ENCODE measurements at regions not wholly inside any gene's neighbourhood (a gene's known extent, or its start where the extent isn't known, plus 50 kb on each side); places are given as distances from the start of the nearest gene placed in this dataset.

DNA sequence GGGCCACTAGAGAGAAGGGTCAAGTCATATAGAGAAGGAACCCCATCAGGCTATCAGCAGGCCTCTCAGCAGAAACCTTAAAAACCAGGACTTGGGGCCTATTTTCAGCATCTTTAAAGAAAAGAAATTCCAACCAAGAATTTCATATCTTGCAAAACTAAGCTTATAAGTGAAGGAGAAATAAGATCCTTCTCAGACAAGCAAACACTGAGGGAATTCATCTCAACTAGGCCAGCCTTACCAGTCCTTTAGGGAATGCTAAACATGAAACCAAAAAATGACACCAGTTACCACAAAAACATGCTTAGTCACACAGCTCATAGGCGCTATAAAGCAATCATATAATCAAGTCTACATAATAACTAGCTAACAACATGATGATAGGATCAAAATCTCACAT lies 407.1 kb downstream of the LRRC70 start:
- peaks cover 26% of the 10 kb centered on the region for H3K9me3 ChIP-seq (ENCODE audit: insufficient read depth, low read depth, low read length)
- no peak overlapping the region for H3K9ac ChIP-seq (ENCODE audit: low read depth, low read length)
- no peaks in the 10 kb centered on the region for H3K4me1 ChIP-seq (ENCODE audit: insufficient read depth, low read length)
- WGBS: 100% methylated on average over 1 of the region's 1 CpG
- no peak overlapping the region for H3K27ac ChIP-seq (ENCODE audit: low read depth, low read length)
- H3K27me3 ChIP-seq (ENCODE audit: insufficient read depth, low read length): no peaks in the 10 kb centered on the region
- H3K36me3 ChIP-seq (ENCODE audit: insufficient read depth, low read length): no peaks in the 10 kb centered on the region
- no peak overlapping the region for H3K4me3 ChIP-seq (ENCODE audit: low read length)

- no peak overlapping the region for H3K4me3 ChIP-seq (ENCODE audit: low read length)
- no peak overlapping the region for H3K9ac ChIP-seq (ENCODE audit: low read depth, low read length)
- peaks cover 8% of the 10 kb centered on the region for H3K4me1 ChIP-seq (ENCODE audit: insufficient read depth, low read length)
- 51% methylated on average over 3 of the region's 3 CpGs for WGBS
- no peak overlapping the region for H3K27ac ChIP-seq (ENCODE audit: low read depth, low read length)
- H3K36me3 ChIP-seq (ENCODE audit: insufficient read depth, low read length): no peaks in the 10 kb centered on the region
- H3K9me3 ChIP-seq (ENCODE audit: insufficient read depth, low read depth, low read length): peaks cover 24% of the 10 kb centered on the region
- H3K27me3 ChIP-seq (ENCODE audit: insufficient read depth, low read length): no peaks in the 10 kb centered on the region
These were observed 403.7 kb downstream of the LRRC70 start for GRCh38 chr5:62982348-62982747.

GRCh38 chr5:62980884-62981283 lies 402.3 kb downstream of the LRRC70 start:
- no peak overlapping the region for H3K4me3 ChIP-seq (ENCODE audit: low read length)
- no peaks in the 10 kb centered on the region for H3K27me3 ChIP-seq (ENCODE audit: insufficient read depth, low read length)
- H3K9me3 ChIP-seq (ENCODE audit: insufficient read depth, low read depth, low read length): peaks cover 13% of the 10 kb centered on the region
- WGBS: 100% methylated on average over 1 of the region's 1 CpG
- H3K4me1 ChIP-seq (ENCODE audit: insufficient read depth, low read length): peaks cover 17% of the 10 kb centered on the region
- H3K27ac ChIP-seq (ENCODE audit: low read depth, low read length): no peak overlapping the region
- no peaks in the 10 kb centered on the region for H3K36me3 ChIP-seq (ENCODE audit: insufficient read depth, low read length)
- H3K9ac ChIP-seq (ENCODE audit: low read depth, low read length): no peak overlapping the region

GRCh38 chr5:62979472-62979871 lies 400.9 kb downstream of the LRRC70 start:
- Histone ChIP-seq H3K9me3 (ENCODE audit: insufficient read depth, low read depth, low read length) (peaks cover under 1% of the 10 kb centered on the region; the same call in 1 of the 2 replicates), H3K27ac (ENCODE audit: low read depth, low read length) (no peak overlapping the region), H3K4me1 (ENCODE audit: insufficient read depth, low read length) (peaks cover 17% of the 10 kb centered on the region), H3K9ac (ENCODE audit: low read depth, low read length) (no peak overlapping the region), H3K27me3 (ENCODE audit: insufficient read depth, low read length) (no peaks in the 10 kb centered on the region), H3K4me3 (ENCODE audit: low read length) (no peak overlapping the region), H3K36me3 (ENCODE audit: insufficient read depth, low read length) (no peaks in the 10 kb centered on the region)
- 97% methylated on average over 5 of the region's 5 CpGs for WGBS

GRCh38 chr5:62977661-62978060 lies 399.0 kb downstream of the LRRC70 start:
- Histone ChIP-seq H3K36me3 (ENCODE audit: insufficient read depth, low read length) (no peaks in the 10 kb centered on the region), H3K4me1 (ENCODE audit: insufficient read depth, low read length) (peaks cover 17% of the 10 kb centered on the region), H3K27ac (ENCODE audit: low read depth, low read length) (peak overlapping the region; percentile 70), H3K9me3 (ENCODE audit: insufficient read depth, low read depth, low read length) (no peaks in the 10 kb centered on the region), H3K27me3 (ENCODE audit: insufficient read depth, low read length) (no peaks in the 10 kb centered on the region), H3K9ac (ENCODE audit: low read depth, low read length) (no peak overlapping the region), H3K4me3 (ENCODE audit: low read length) (no peak overlapping the region)
- WGBS: 70% methylated on average over 4 of the region's 4 CpGs

GRCh38 chr5:62974623-62975022 lies 396.0 kb downstream of the LRRC70 start:
- no peak overlapping the region for H3K4me3 ChIP-seq (ENCODE audit: low read length)
- no peak overlapping the region for H3K9ac ChIP-seq (ENCODE audit: low read depth, low read length)
- H3K4me1 ChIP-seq (ENCODE audit: insufficient read depth, low read length): peaks cover 17% of the 10 kb centered on the region
- H3K27me3 ChIP-seq (ENCODE audit: insufficient read depth, low read length): no peaks in the 10 kb centered on the region
- no peak overlapping the region for H3K27ac ChIP-seq (ENCODE audit: low read depth, low read length)
- 61% methylated on average over 3 of the region's 3 CpGs for WGBS
- no peaks in the 10 kb centered on the region for H3K9me3 ChIP-seq (ENCODE audit: insufficient read depth, low read depth, low read length)
- no peaks in the 10 kb centered on the region for H3K36me3 ChIP-seq (ENCODE audit: insufficient read depth, low read length)

- no peak overlapping the region for H3K27ac ChIP-seq (ENCODE audit: low read depth, low read length)
- no peaks in the 10 kb centered on the region for H3K4me1 ChIP-seq (ENCODE audit: insufficient read depth, low read length)
- no peaks in the 10 kb centered on the region for H3K27me3 ChIP-seq (ENCODE audit: insufficient read depth, low read length)
- WGBS: 94% methylated on average over 10 of the region's 10 CpGs
- H3K4me3 ChIP-seq (ENCODE audit: low read length): no peak overlapping the region
- no peaks in the 10 kb centered on the region for H3K36me3 ChIP-seq (ENCODE audit: insufficient read depth, low read length)
- no peak overlapping the region for H3K9ac ChIP-seq (ENCODE audit: low read depth, low read length)
- peaks cover 19% of the 10 kb centered on the region for H3K9me3 ChIP-seq (ENCODE audit: insufficient read depth, low read depth, low read length)
These were observed 390.9 kb downstream of the LRRC70 start for GRCh38 chr5:62969409-62970120.

- Histone ChIP-seq H3K4me3 (ENCODE audit: low read length) (no peak overlapping the region), H3K27ac (ENCODE audit: low read depth, low read length) (no peak overlapping the region), H3K27me3 (ENCODE audit: insufficient read depth, low read length) (no peaks in the 10 kb centered on the region), H3K4me1 (ENCODE audit: insufficient read depth, low read length) (no peaks in the 10 kb centered on the region), H3K9me3 (ENCODE audit: insufficient read depth, low read depth, low read length) (peaks cover 32% of the 10 kb centered on the region), H3K9ac (ENCODE audit: low read depth, low read length) (no peak overlapping the region), H3K36me3 (ENCODE audit: insufficient read depth, low read length) (no peaks in the 10 kb centered on the region)
These were observed 385.8 kb downstream of the LRRC70 start for GRCh38 chr5:62964428-62964827.

- peaks cover 25% of the 10 kb centered on the region for H3K9me3 ChIP-seq (ENCODE audit: insufficient read depth, low read depth, low read length)
These were observed 382.2 kb downstream of the LRRC70 start for GRCh38 chr5:62960781-62961180.

GRCh38 chr5:62956597-62956996 lies 378.0 kb downstream of the LRRC70 start:
- Histone ChIP-seq H3K4me3 (ENCODE audit: low read length) (no peak overlapping the region), H3K36me3 (ENCODE audit: insufficient read depth, low read length) (no peaks in the 10 kb centered on the region), H3K9me3 (ENCODE audit: insufficient read depth, low read depth, low read length) (no peaks in the 10 kb centered on the region), H3K27ac (ENCODE audit: low read depth, low read length) (no peak overlapping the region), H3K27me3 (ENCODE audit: insufficient read depth, low read length) (no peaks in the 10 kb centered on the region), H3K4me1 (ENCODE audit: insufficient read depth, low read length) (no peaks in the 10 kb centered on the region), H3K9ac (ENCODE audit: low read depth, low read length) (no peak overlapping the region)
- WGBS: no CpG with 5 or more reads among the region's 2 CpGs

More at GRCh38 chr5:62960781-62961180, 382.2 kb downstream of the LRRC70 start:
- H3K27ac ChIP-seq (ENCODE audit: low read depth, low read length): no peak overlapping the region
- no peaks in the 10 kb centered on the region for H3K36me3 ChIP-seq (ENCODE audit: insufficient read depth, low read length)
- no peaks in the 10 kb centered on the region for H3K4me1 ChIP-seq (ENCODE audit: insufficient read depth, low read length)
- WGBS: 96% methylated on average over 2 of the region's 2 CpGs
- H3K9ac ChIP-seq (ENCODE audit: low read depth, low read length): no peak overlapping the region
- no peaks in the 10 kb centered on the region for H3K27me3 ChIP-seq (ENCODE audit: insufficient read depth, low read length)
- no peak overlapping the region for H3K4me3 ChIP-seq (ENCODE audit: low read length)

- WGBS: 97% methylated on average over 2 of the region's 2 CpGs
- Histone ChIP-seq H3K36me3 (ENCODE audit: insufficient read depth, low read length) (no peaks in the 10 kb centered on the region), H3K9ac (ENCODE audit: low read depth, low read length) (no peak overlapping the region), H3K9me3 (ENCODE audit: insufficient read depth, low read depth, low read length) (no peaks in the 10 kb centered on the region), H3K27ac (ENCODE audit: low read depth, low read length) (no peak overlapping the region), H3K4me1 (ENCODE audit: insufficient read depth, low read length) (no peaks in the 10 kb centered on the region), H3K4me3 (ENCODE audit: low read length) (no peak overlapping the region), H3K27me3 (ENCODE audit: insufficient read depth, low read length) (no peaks in the 10 kb centered on the region)
These were observed 376.0 kb downstream of the LRRC70 start for GRCh38 chr5:62954578-62954977.

DNA sequence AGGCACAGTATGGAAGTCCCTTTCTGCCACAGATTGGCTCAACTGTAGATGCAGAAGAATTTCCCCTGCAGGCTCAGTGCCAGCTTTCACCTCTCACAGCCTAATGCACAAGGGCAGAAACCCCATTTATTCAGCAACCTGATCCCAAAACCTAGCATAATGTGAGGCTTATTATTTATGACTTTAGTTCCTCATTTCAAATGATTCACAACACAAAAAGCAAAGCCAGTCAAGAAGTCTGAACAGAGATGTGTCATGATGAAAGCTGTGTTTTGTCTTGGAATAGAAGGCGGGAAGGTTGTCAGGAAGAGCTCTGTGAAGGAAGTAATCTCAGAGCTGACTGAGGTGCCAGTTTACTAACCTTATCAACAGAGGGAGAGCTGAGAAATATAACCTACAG lies 369.7 kb downstream of the LRRC70 start:
- no peak overlapping the region for H3K27ac ChIP-seq (ENCODE audit: low read depth, low read length)
- no peaks in the 10 kb centered on the region for H3K27me3 ChIP-seq (ENCODE audit: insufficient read depth, low read length)
- 79% methylated on average over 1 of the region's 1 CpG for WGBS
- no peaks in the 10 kb centered on the region for H3K36me3 ChIP-seq (ENCODE audit: insufficient read depth, low read length)
- H3K9ac ChIP-seq (ENCODE audit: low read depth, low read length): no peak overlapping the region
- no peak overlapping the region for H3K4me3 ChIP-seq (ENCODE audit: low read length)
- H3K4me1 ChIP-seq (ENCODE audit: insufficient read depth, low read length): no peaks in the 10 kb centered on the region
- H3K9me3 ChIP-seq (ENCODE audit: insufficient read depth, low read depth, low read length): no peaks in the 10 kb centered on the region

All from HUES64 (cell line).